GM23338 (cell line): ENCODE measurements at regions not wholly inside any gene's neighbourhood (a gene's known extent, or its start where the extent isn't known, plus 50 kb on each side); places are given as distances from the start of the nearest gene placed in this dataset.
A peak's percentile ranks its signal among the peaks of the same experiment; 100 is the strongest.

Source experiments
- ATAC-seq: fragments of 200-7000 bp; cut with Tn5 transposase; 3 replicates; pipeline ENCODE4 v1.9.1; 2020
- DNase-seq: peaks from one replicate; pipeline ENCODE4 v3.0.0-alpha.2; 2015; ENCODE audit warnings: low spot score
- H2AFZ ChIP-seq: fragments of 200-600 bp; sonication (generic); 2 replicates; pipeline ENCODE4 v1.8.0; 2016; ENCODE audit warnings: antibody characterized with exemption, mild to moderate bottlenecking, moderate library complexity
- H3F3A ChIP-seq: fragments of 200-600 bp; sonication (generic); replicated peaks from 2 replicates; pipeline ENCODE4 v1.8.0; 2017; ENCODE audit warnings: antibody characterized with exemption, mixed run types, low read depth
- H3K27ac ChIP-seq: fragments of 200-600 bp; sonication (generic); 2 replicates; pipeline ENCODE4 v1.6.1; 2016; ENCODE audit warnings: low read depth
- H3K27me3 ChIP-seq: fragments of 200-600 bp; sonication (generic); 2 replicates; pipeline ENCODE4 v1.8.0; 2016; ENCODE audit warnings: mild to moderate bottlenecking, mixed run types, moderate library complexity; ENCODE audit not compliant: insufficient read depth
- H3K36me3 ChIP-seq: fragments of 200-600 bp; sonication (generic); 2 replicates; pipeline ENCODE4 v1.8.0; 2016; ENCODE audit warnings: mild to moderate bottlenecking; ENCODE audit not compliant: insufficient read depth
- H3K4me1 ChIP-seq: fragments of 200-600 bp; sonication (generic); 2 replicates; pipeline ENCODE4 v1.8.0; 2016; ENCODE audit warnings: mild to moderate bottlenecking, moderate library complexity; ENCODE audit not compliant: insufficient read depth
- H3K4me2 ChIP-seq: fragments of 200-600 bp; sonication (generic); 2 replicates; pipeline ENCODE4 v1.7.1; 2017; ENCODE audit warnings: mixed run types
- H3K4me3 ChIP-seq: fragments of 200-600 bp; sonication (generic); 2 replicates; pipeline ENCODE4 v1.6.1; 2016; ENCODE audit warnings: mixed run types
- H3K79me2 ChIP-seq: fragments of 200-600 bp; sonication (generic); replicated peaks from 2 replicates; pipeline ENCODE4 v1.8.0; 2017; ENCODE audit warnings: mild to moderate bottlenecking; ENCODE audit not compliant: insufficient read depth
- H3K9me2 ChIP-seq: fragments of 200-600 bp; sonication (generic); 2 replicates; pipeline ENCODE4 v1.8.0; 2017; ENCODE audit not compliant: insufficient read depth
- H4K20me1 ChIP-seq: fragments of 200-600 bp; sonication (generic); replicated peaks from 2 replicates; pipeline ENCODE4 v1.8.0; 2017; ENCODE audit warnings: mild to moderate bottlenecking; ENCODE audit not compliant: insufficient read depth
- H3K27ac Mint-ChIP-seq: 2 replicates; pipeline ENCODE4 v1.8.0; 2020; ENCODE audit warnings: inconsistent platforms, mild to moderate bottlenecking, moderate library complexity, mixed read lengths
- H3K27me3 Mint-ChIP-seq: 3 replicates; pipeline ENCODE4 v1.8.0; 2022; ENCODE audit warnings: low read depth, mild to moderate bottlenecking, moderate library complexity, mixed read lengths, inconsistent platforms; ENCODE audit not compliant: insufficient read depth, poor library complexity
- H3K36me3 Mint-ChIP-seq: 3 replicates; pipeline ENCODE4 v1.8.0; 2021; ENCODE audit warnings: low read depth, mild to moderate bottlenecking, inconsistent platforms, moderate library complexity, mixed read lengths
- H3K4me1 Mint-ChIP-seq: 3 replicates; pipeline ENCODE4 v1.8.0; 2020; ENCODE audit warnings: mild to moderate bottlenecking, inconsistent platforms, mixed read lengths
- H3K4me3 Mint-ChIP-seq: 3 replicates; pipeline ENCODE4 v1.8.0; 2021; ENCODE audit warnings: moderate library complexity, mild to moderate bottlenecking, inconsistent platforms, mixed read lengths
- H3K9me3 Mint-ChIP-seq: 3 replicates; pipeline ENCODE4 v1.8.0; 2020; ENCODE audit warnings: moderate library complexity, mild to moderate bottlenecking, inconsistent platforms, mixed read lengths
- EZH2phosphoT487 ChIP-seq: fragments of 200-600 bp; sonication (generic); IDR thresholded peaks from one replicate; pipeline ENCODE4 v1.8.1; 2018; ENCODE audit warnings: antibody characterized with exemption; ENCODE audit not compliant: unreplicated experiment
- JUNB ChIP-seq: IDR thresholded peaks from one replicate; pipeline ENCODE4 v1.6.1; 2016; ENCODE audit warnings: antibody characterized with exemption; ENCODE audit not compliant: unreplicated experiment
- NANOG ChIP-seq: IDR thresholded peaks from 2 replicates; pipeline ENCODE4 v1.6.1; 2016; ENCODE audit warnings: antibody characterized with exemption, borderline replicate concordance
- POLR2AphosphoS5 ChIP-seq: IDR thresholded peaks from 2 replicates; pipeline ENCODE4 v1.6.1; 2016; ENCODE audit warnings: antibody characterized with exemption, low read depth
- ZNF114 ChIP-seq: fragments of 250-450 bp; sonication (Bioruptor Pico); IDR thresholded peaks from 2 replicates; pipeline ENCODE4 v1.5.0; 2020; ENCODE audit warnings: mild to moderate bottlenecking, moderate library complexity
- ZNF462 ChIP-seq: fragments of 250-450 bp; sonication (Bioruptor Pico); IDR thresholded peaks from 2 replicates; pipeline ENCODE4 v1.5.0; 2020; ENCODE audit warnings: mild to moderate bottlenecking, moderate library complexity
- TF ChIP-seq, protein P1 (sequence below), 2 experiments: fragments of 200-600 bp in 1 of 2; sonication (generic) in 1 of 2; conservative IDR thresholded peaks; 2 replicates each; pipeline versions ENCODE4 v1.5.1 to v1.6.1; 2016 to 2017; ENCODE audit warnings: antibody characterized with exemption in 2 of 2, low read depth in 2 of 2, mild to moderate bottlenecking in 2 of 2, moderate library complexity in 1 of 2

GRCh38 chr22:34334893-34335292, 414.6 kb upstream of the LARGE1 start (continued):
- TF ChIP-seq ZNF462 (CRISPR knock-in tag) (no peak), NANOG (no peak), JUNB (no peak), EZH2phosphoT487 (no peak), POLR2AphosphoS5 (no peak)

GRCh38 chr22:34344702-34345101, 424.4 kb upstream of the LARGE1 start:
- H3K27ac Mint-ChIP-seq, result no peak overlapping the region

More at GRCh38 chr22:34344702-34345101, 424.4 kb upstream of the LARGE1 start:
- no peak overlapping the region for H3K4me3 Mint-ChIP-seq
- Histone ChIP-seq H3K4me2 (no peak overlapping the region), H3K4me1 (no peaks in the 10 kb centered on the region), H3K36me3 (no peaks in the 10 kb centered on the region), H3K27ac (no peak overlapping the region), H3K4me3 (no peak overlapping the region), H3K79me2 (no peaks in the 10 kb centered on the region), H4K20me1 (no peaks in the 10 kb centered on the region), H3K9me2 (no peaks in the 10 kb centered on the region), H3F3A (no peaks in the 10 kb centered on the region), H3K27me3 (no peaks in the 10 kb centered on the region), H2AFZ (no peak overlapping the region)
- peaks cover 3% of the 10 kb centered on the region; the same call in 1 of the 3 replicates for H3K36me3 Mint-ChIP-seq
- H3K27me3 Mint-ChIP-seq, result no peaks in the 10 kb centered on the region
- ATAC-seq (no peak), DNase-seq (peak; percentile 1)
- H3K4me1 Mint-ChIP-seq, result no peaks in the 10 kb centered on the region
- H3K9me3 Mint-ChIP-seq, result peaks cover 55% of the 10 kb centered on the region
- TF ChIP-seq, protein P1, sequence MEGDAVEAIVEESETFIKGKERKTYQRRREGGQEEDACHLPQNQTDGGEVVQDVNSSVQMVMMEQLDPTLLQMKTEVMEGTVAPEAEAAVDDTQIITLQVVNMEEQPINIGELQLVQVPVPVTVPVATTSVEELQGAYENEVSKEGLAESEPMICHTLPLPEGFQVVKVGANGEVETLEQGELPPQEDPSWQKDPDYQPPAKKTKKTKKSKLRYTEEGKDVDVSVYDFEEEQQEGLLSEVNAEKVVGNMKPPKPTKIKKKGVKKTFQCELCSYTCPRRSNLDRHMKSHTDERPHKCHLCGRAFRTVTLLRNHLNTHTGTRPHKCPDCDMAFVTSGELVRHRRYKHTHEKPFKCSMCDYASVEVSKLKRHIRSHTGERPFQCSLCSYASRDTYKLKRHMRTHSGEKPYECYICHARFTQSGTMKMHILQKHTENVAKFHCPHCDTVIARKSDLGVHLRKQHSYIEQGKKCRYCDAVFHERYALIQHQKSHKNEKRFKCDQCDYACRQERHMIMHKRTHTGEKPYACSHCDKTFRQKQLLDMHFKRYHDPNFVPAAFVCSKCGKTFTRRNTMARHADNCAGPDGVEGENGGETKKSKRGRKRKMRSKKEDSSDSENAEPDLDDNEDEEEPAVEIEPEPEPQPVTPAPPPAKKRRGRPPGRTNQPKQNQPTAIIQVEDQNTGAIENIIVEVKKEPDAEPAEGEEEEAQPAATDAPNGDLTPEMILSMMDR (conservative IDR thresholded peaks at IDR 0.05; ENCODE audit: low read depth in 2 of 2), result peak in 1 of 2 experiments; percentile 54; a peak in 2 of 4 replicates
- no peak for TF ChIP-seq ZNF114 (CRISPR knock-in tag)
- no peak for TF ChIP-seq JUNB
